GM12875 (cell line): ENCODE measurements at regions not wholly inside any gene's neighbourhood (a gene's known extent, or its start where the extent isn't known, plus 50 kb on each side); places are given as distances from the start of the nearest gene placed in this dataset.

Experiments used
- H3K4me3 ChIP-seq: one replicate; pipeline ENCODE4 v1.5.1; 2011; ENCODE audit warnings: low read depth, low read length, control low read depth
- TF ChIP-seq, protein P1 (sequence below): IDR thresholded peaks from 2 replicates; pipeline ENCODE4 v1.5.1; 2011; ENCODE audit warnings: low read depth, mild to moderate bottlenecking, control low read depth, inconsistent platforms, low read length, moderate library complexity, borderline replicate concordance; ENCODE audit not compliant: insufficient read depth

DNA sequence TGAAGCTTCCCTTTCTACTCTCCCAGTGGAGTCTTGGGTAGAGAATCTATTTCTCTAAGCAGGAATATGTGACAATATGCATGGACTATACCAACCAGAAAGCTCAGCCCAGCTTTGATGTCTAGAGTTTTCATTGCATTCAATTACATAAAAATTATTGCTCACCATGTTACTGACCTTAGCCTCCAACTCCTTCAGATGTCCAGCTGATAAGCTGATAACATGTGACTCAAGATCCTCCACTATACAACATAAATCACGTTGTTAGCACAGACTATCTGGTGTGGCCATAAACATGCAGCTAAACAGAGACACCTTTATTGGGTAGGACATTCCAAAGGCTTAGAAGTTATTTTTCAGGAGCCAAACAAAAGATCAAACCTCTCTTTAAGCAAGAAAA is 1168.2 kb downstream of the CDH12 start:
- H3K4me3 ChIP-seq, result no peak overlapping the region
- TF ChIP-seq, protein P1, sequence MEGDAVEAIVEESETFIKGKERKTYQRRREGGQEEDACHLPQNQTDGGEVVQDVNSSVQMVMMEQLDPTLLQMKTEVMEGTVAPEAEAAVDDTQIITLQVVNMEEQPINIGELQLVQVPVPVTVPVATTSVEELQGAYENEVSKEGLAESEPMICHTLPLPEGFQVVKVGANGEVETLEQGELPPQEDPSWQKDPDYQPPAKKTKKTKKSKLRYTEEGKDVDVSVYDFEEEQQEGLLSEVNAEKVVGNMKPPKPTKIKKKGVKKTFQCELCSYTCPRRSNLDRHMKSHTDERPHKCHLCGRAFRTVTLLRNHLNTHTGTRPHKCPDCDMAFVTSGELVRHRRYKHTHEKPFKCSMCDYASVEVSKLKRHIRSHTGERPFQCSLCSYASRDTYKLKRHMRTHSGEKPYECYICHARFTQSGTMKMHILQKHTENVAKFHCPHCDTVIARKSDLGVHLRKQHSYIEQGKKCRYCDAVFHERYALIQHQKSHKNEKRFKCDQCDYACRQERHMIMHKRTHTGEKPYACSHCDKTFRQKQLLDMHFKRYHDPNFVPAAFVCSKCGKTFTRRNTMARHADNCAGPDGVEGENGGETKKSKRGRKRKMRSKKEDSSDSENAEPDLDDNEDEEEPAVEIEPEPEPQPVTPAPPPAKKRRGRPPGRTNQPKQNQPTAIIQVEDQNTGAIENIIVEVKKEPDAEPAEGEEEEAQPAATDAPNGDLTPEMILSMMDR, result no peak

DNA sequence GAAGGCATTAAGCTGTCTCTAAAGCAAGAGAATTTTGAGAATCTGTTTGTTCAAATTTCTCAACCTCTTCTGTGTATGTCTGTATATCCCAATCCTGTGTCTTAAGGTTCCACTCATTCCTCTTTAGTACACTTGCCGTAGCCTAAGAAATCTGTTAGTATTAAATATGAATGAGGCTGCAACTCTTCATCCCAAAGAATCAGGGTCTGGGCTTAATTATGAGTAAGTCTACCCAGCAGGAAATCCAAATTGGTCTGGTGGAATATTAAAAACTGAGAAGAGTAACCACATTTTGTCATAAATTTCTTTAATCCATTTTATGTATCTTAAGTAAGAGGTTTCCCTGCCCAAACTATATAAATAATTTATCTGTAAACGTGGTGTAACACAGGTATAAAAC is 1171.2 kb downstream of the CDH12 start:
- TF ChIP-seq, protein P1, result no peak
- H3K4me3 ChIP-seq, result no peak overlapping the region

DNA sequence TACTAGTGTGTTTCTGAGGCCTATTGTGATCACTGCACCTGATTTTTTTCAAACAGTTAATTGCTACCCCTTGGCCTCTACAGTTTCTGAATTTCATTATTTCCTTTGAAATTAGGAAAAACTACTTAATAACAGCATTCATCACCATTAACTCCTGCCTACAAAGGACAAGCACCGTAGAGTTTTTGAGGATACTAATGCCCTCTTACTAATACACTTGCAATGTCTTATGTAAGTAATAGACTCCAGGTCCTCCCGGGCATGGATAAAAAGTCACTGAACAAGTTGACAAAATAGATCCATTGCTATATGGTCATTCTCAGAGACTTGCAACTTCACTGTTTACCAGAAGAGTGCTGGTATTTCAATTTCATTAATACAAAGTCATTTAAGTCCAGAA is 1172.5 kb downstream of the CDH12 start:
- H3K4me3 ChIP-seq, result no peak overlapping the region
- TF ChIP-seq, protein P1, result no peak

DNA sequence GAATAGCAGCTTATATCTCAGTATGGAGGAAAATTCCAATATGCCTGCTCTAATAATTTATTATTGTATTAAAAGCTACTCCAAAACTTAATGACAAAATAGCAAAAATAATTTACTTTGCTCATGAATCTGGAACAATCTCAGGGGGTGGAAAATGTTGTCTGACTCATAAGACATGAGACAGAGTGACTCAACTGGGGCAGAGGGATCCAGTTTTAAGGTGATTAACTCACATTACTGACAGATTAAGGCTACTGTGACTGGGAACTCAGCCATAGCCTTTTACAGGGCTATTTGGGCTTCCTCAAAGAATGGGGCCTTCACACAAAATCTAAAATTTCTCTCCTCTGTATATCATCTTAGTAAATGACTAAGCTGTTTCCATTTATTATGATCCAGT is 1172.9 kb downstream of the CDH12 start:
- H3K4me3 ChIP-seq, result no peak overlapping the region
- TF ChIP-seq, protein P1, result no peak

DNA sequence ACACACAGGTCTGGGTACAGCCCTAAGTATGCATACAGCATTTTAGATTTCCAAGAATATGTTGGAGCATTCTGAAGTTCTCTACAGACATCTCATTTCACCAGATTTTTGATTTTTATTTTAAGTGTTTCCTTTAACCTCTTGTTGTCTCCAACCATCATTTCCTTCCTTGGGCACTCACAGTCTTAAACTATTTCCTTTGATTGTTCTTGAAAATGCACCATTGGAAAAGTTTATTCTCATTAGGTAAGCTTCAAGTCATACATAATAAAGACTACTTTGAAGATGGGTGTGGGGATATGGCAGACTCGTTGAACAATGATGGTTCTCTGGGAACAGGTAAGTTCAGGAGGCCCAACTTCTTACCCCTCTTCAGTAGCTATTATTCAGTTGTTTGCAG is 1174.6 kb downstream of the CDH12 start:
- TF ChIP-seq, protein P1, result no peak
- no peak overlapping the region for H3K4me3 ChIP-seq

DNA sequence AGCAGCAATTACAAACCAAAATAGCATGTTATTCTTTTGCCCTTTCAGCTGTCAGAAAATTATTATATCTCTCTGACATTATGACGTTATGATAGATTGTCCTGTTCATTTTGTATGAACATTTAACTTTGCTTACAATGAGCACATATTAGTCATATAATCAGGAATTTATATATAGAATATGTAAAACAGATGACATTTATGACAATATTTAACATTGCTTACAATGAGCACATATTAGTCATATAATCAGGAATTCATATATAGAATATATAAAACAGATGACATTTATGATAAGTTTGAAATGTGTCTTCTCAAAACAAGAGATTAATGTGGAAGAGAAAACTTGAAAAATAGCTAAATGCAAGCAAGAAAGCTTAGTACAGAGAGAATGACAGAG is 1180.2 kb downstream of the CDH12 start:
- H3K4me3 ChIP-seq, result no peak overlapping the region
- TF ChIP-seq, protein P1, result no peak

DNA sequence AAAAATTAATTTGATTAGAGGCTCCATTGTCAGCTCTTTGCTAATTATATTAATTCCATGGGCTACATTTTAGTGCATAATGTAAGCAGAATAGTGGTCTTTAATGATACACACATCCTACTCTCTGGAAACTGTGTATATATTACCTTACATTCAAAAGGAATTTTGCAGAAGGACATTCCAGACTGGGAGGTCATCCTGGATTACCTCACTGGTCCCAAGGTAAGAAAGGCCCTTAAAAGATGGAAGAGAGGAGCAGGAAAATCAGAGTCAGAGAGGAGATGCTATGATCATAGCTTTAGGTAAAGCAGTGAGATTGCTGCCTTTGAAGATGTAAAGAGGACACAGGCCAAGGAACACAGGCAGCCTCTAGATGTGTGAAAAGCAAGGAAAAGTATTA is 1180.8 kb downstream of the CDH12 start:
- no peak overlapping the region for H3K4me3 ChIP-seq
- TF ChIP-seq, protein P1, result no peak
